Bronchial epithelial cell (primary cell): ENCODE measurements at regions not wholly inside any gene's neighbourhood (a gene's known extent, or its start where the extent isn't known, plus 50 kb on each side); places are given as distances from the start of the nearest gene placed in this dataset.

ENCODE experiments used
- DNase-seq: peaks from one replicate; pipeline ENCODE4 v3.0.0-alpha.2; 2010; ENCODE audit warnings: low read depth
- FAIRE-seq: peaks from 2 replicates; lab custom pipeline; 2011; peaks lifted over from hg19 to GRCh38; lab: Jason Lieb, UNC
- H3K27me3 ChIP-seq: 2 replicates; pipeline ENCODE4 v1.5.1; 2011; ENCODE audit warnings: low read length; ENCODE audit not compliant: control insufficient read depth, insufficient read depth
- H3K36me3 ChIP-seq: 2 replicates; pipeline ENCODE4 v1.5.1; 2011; ENCODE audit warnings: low read length; ENCODE audit not compliant: control insufficient read depth, insufficient read depth
- H3K4me3 ChIP-seq: 2 replicates; pipeline ENCODE4 v1.5.1; 2011; ENCODE audit warnings: mild to moderate bottlenecking, low read depth, low read length, control low read depth
- TF ChIP-seq, protein P1 (sequence below): IDR thresholded peaks from 2 replicates; pipeline ENCODE4 v1.5.1; 2011; ENCODE audit warnings: mild to moderate bottlenecking, moderate library complexity, low read length, control low read depth, inconsistent platforms; ENCODE audit not compliant: insufficient read depth, severe bottlenecking

DNA sequence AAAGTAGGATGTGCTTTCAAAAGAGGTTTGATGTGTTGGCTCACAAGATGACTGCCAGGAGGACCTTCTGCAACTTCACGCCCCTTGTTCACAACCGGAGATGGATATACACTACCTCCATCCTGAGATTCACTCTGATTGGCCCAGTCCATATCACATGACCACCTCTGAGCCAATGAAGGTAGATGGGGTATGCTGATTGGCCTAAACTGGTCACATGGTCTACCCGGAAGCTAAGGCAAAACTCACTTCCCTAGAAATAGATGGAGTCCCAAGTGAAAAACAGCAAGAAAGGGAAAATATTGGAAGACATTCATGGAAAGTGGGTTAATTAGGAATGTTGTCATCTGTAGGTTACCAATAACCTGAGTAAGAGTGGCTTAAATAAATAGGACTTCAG is 119.7 kb upstream of the MRI1 start:
- FAIRE-seq: no peak
- no peaks in the 10 kb centered on the region for H3K27me3 ChIP-seq
- TF ChIP-seq, protein P1, sequence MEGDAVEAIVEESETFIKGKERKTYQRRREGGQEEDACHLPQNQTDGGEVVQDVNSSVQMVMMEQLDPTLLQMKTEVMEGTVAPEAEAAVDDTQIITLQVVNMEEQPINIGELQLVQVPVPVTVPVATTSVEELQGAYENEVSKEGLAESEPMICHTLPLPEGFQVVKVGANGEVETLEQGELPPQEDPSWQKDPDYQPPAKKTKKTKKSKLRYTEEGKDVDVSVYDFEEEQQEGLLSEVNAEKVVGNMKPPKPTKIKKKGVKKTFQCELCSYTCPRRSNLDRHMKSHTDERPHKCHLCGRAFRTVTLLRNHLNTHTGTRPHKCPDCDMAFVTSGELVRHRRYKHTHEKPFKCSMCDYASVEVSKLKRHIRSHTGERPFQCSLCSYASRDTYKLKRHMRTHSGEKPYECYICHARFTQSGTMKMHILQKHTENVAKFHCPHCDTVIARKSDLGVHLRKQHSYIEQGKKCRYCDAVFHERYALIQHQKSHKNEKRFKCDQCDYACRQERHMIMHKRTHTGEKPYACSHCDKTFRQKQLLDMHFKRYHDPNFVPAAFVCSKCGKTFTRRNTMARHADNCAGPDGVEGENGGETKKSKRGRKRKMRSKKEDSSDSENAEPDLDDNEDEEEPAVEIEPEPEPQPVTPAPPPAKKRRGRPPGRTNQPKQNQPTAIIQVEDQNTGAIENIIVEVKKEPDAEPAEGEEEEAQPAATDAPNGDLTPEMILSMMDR: no peak
- no peak for DNase-seq
- H3K36me3 ChIP-seq: no peaks in the 10 kb centered on the region
- no peak overlapping the region for H3K4me3 ChIP-seq

DNA sequence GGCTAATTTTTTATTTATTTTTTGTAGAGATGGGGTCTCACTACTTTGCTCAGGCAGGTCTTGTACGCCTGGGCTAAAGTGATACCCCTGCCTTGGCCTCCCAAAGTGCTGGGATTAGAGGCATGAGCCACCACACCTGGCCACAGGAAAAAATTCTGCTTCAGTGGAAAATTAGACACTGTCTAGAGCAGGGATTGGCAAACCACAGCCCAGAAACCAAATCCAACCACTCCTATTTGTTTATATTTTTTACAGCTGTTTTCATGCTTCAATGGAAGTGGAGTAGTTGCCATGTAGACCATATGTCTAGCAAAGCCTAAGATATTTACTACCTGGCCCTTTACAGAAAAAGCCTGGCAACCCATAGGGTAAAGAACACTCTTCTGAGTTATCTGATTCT is 123.7 kb upstream of the MRI1 start:
- no peak for DNase-seq
- FAIRE-seq: no peak
- no peak overlapping the region for H3K4me3 ChIP-seq
- no peaks in the 10 kb centered on the region for H3K36me3 ChIP-seq
- TF ChIP-seq, protein P1: no peak
- H3K27me3 ChIP-seq: no peaks in the 10 kb centered on the region

DNA sequence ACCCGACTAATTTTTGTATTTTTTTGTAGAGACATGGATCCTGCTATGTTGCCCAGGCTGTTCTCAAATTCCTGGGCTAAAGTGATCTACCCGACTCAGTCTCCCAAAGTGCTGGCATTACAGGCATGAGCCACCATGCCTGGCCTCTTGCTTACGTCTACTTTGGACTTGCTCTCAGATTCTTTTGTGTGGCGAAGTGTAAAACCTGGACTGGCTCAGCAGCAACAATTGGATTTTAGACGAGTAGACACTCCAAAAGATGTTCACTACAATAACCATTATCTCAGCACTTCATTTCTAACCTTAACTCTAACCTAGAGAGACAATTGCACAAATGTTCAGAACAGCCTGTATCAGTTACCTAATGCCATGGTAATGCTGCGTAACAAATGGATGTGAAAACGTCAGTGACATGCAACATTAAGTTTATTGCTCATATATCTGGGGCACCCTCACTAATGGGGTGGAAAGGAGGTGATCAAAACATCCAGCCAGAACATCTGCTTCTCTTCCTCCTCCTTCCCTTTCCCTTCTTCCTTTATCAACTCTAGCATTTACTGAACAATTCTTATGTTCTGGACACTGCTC is 124.9 kb upstream of the MRI1 start:
- peak; percentile 28 for FAIRE-seq
- H3K36me3 ChIP-seq: no peaks in the 10 kb centered on the region
- TF ChIP-seq, protein P1: no peak

DNA sequence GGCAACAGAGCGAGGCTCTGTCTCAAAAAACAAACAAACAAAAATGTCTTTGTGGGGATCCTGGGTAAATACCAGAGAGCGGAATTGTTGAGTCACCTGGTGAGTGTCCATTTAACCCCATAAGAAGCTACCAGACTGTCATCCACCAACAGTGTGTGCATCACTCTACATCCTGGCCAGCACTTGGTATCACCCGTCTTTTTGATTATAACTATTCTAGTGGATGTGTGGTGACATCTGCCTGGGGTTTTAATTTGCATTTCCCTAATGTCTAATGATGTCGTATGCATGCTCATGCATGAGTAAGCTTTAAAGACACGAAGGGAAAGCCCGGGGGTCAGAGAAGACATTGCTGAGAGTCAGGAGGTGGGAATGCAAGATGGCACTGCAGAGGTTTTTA is 126.7 kb upstream of the MRI1 start:
- H3K27me3 ChIP-seq: no peaks in the 10 kb centered on the region
- H3K36me3 ChIP-seq: no peaks in the 10 kb centered on the region
- TF ChIP-seq, protein P1: no peak
- FAIRE-seq (no peak), DNase-seq (no peak)
- no peak overlapping the region for H3K4me3 ChIP-seq

More for the DNA sequence above, 124.9 kb upstream of the MRI1 start:
- DNase-seq: no peak
- H3K4me3 ChIP-seq: no peak overlapping the region
- H3K27me3 ChIP-seq: no peaks in the 10 kb centered on the region

DNA sequence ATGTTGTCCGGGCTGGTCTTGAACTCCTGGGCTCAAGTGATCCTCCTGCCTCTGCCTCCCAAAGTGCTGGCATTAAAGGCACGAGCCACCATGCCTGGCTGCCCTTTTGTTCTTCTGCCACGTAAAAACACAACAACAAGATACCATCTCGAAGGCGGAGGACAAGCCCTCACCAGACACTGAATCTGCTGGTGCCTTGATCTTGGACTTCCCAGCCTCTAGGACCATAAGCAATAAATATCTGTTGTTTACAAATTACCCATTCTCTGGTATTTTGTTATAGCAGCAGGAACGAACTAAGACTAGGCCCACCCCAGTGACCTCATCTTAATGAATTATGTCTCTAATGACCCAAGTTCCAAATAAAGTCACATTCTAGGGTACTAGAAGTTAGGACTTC is 128.4 kb upstream of the CACNA1A start:
- Histone ChIP-seq H3K27me3 (no peaks in the 10 kb centered on the region), H3K4me3 (no peak overlapping the region), H3K36me3 (no peaks in the 10 kb centered on the region)
- FAIRE-seq (no peak), DNase-seq (no peak)
- TF ChIP-seq, protein P1: no peak

DNA sequence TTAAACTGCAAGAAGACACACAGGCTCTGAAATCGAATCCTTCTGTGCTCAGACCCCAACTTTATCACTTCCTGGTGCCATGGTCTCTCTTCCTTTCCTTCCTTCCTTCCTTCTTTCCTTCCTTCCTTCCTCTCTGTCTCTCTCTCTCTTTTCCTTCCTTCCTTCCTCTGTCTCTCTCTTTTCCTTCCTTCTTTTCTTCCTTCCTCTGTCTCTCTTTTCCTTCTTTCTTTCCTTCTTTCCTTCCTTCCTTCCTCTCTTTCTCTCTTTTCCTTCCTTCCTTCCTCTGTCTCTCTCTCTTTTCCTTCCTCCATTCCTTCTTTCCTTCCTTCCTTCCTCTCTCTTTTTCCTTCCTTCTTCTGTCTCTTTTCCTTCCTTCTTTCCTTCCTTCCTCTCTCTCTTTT is 127.2 kb upstream of the CACNA1A start:
- no peak overlapping the region for H3K4me3 ChIP-seq
- DNase-seq (no peak), FAIRE-seq (no peak)
- no peaks in the 10 kb centered on the region for H3K27me3 ChIP-seq
- H3K36me3 ChIP-seq: no peaks in the 10 kb centered on the region
- TF ChIP-seq, protein P1: no peak
